T-helper 2 cell treated with Interferon-gamma antibody and Interleukin-4, amounts not matched to agents 5 μg/mL and 100 μg/mL, for 36 hours (primary cell): ENCODE measurements at regions not wholly inside any gene's neighbourhood (a gene's known extent, or its start where the extent isn't known, plus 50 kb on each side); places are given as distances from the start of the nearest gene placed in this dataset.

Experiments
- DNase-seq: peaks from one replicate; pipeline ENCODE4 v3.0.0; 2021; ENCODE audit warnings: low spot score
- H3K27ac Mint-ChIP-seq: one replicate; pipeline ENCODE4 v1.8.0; 2021; ENCODE audit warnings: mild to moderate bottlenecking, mixed read lengths
- H3K27me3 Mint-ChIP-seq: one replicate; pipeline ENCODE4 v1.8.0; 2021; ENCODE audit warnings: low read depth, mixed read lengths
- H3K36me3 Mint-ChIP-seq: one replicate; pipeline ENCODE4 v1.8.0; 2021; ENCODE audit warnings: low read depth, mixed read lengths
- H3K4me1 Mint-ChIP-seq: one replicate; pipeline ENCODE4 v1.8.0; 2021; ENCODE audit warnings: low read depth, mixed read lengths
- H3K4me3 Mint-ChIP-seq: one replicate; pipeline ENCODE4 v1.8.0; 2022; ENCODE audit warnings: mild to moderate bottlenecking, moderate library complexity, mixed read lengths
- H3K9me3 Mint-ChIP-seq: one replicate; pipeline ENCODE4 v1.8.0; 2021; ENCODE audit warnings: mixed read lengths

GRCh38 chr9:134496413-134497282 is 145.0 kb upstream of the COL5A1 start:
- no peak for DNase-seq
- H3K27ac Mint-ChIP-seq: no peak overlapping the region
- no peaks in the 10 kb centered on the region for H3K4me1 Mint-ChIP-seq
- no peaks in the 10 kb centered on the region for H3K36me3 Mint-ChIP-seq
- H3K27me3 Mint-ChIP-seq: peaks cover 5% of the 10 kb centered on the region
- H3K9me3 Mint-ChIP-seq: no peaks in the 10 kb centered on the region
- no peak overlapping the region for H3K4me3 Mint-ChIP-seq

- DNase-seq: no peak
- no peaks in the 10 kb centered on the region for H3K4me1 Mint-ChIP-seq
- peaks cover 10% of the 10 kb centered on the region for H3K27me3 Mint-ChIP-seq
- H3K27ac Mint-ChIP-seq: no peak overlapping the region
- no peaks in the 10 kb centered on the region for H3K9me3 Mint-ChIP-seq
- no peaks in the 10 kb centered on the region for H3K36me3 Mint-ChIP-seq
- no peak overlapping the region for H3K4me3 Mint-ChIP-seq
Measured at GRCh38 chr9:134497283-134497860, 144.2 kb upstream of the COL5A1 start.

DNA sequence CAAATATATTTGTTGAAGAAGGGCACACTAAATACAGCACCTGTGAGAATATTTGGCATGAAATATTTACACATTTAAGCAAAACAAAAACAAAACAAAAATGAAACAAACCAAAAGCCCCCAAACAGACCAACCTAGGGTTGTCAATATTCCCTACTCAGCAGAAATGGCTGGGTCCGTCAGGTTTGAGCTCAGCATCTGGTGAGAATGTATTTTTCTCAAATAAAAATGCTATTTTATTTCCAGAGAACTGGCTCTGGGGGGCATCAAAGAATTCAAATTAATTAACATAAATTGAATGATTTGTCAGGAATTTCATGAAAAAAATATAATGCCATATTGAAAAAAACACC is 142.8 kb upstream of the COL5A1 start:
- Mint-ChIP-seq H3K9me3 (no peaks in the 10 kb centered on the region), H3K4me1 (no peaks in the 10 kb centered on the region), H3K4me3 (no peak overlapping the region), H3K27ac (no peak overlapping the region), H3K27me3 (peaks cover 10% of the 10 kb centered on the region), H3K36me3 (no peaks in the 10 kb centered on the region)
- no peak for DNase-seq

- no peaks in the 10 kb centered on the region for H3K4me1 Mint-ChIP-seq
- H3K36me3 Mint-ChIP-seq: no peaks in the 10 kb centered on the region
- no peak for DNase-seq
- no peak overlapping the region for H3K27ac Mint-ChIP-seq
- peaks cover 10% of the 10 kb centered on the region for H3K27me3 Mint-ChIP-seq
- H3K4me3 Mint-ChIP-seq: no peak overlapping the region
- H3K9me3 Mint-ChIP-seq: no peaks in the 10 kb centered on the region
Measured at GRCh38 chr9:134500931-134501760, 140.5 kb upstream of the COL5A1 start.

DNA sequence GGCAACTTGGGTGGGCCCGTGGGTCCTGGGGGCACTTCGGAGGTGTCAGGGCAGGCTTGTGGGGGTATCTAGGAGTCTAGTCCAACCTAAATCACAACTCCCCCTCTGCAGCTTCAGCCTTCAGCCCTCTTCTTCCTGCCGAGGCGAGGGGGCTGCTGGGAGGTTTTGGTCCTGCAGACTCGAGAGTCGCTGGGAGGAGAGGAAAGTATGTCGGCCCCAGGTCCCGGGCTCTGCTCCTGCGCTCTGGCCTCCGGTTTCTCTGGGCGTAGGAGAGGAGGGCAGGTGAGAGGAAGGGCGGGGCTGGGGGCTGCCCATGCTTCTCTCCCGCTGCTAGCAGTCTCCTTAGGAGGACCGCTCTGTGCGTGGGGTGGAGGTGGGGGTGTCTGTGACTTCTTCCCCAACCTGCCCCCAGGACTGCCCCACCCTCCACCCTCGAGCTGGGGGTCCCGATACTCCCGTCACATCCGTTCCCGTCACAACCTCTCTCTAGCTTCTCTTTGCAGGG is 139.8 kb upstream of the COL5A1 start:
- no peak overlapping the region for H3K27ac Mint-ChIP-seq
- H3K27me3 Mint-ChIP-seq: peaks cover 10% of the 10 kb centered on the region
- H3K9me3 Mint-ChIP-seq: no peaks in the 10 kb centered on the region
- no peak overlapping the region for H3K4me3 Mint-ChIP-seq
- no peak for DNase-seq
- H3K36me3 Mint-ChIP-seq: no peaks in the 10 kb centered on the region
- H3K4me1 Mint-ChIP-seq: no peaks in the 10 kb centered on the region

GRCh38 chr9:134502266-134502791 is 139.3 kb upstream of the COL5A1 start:
- DNase-seq: no peak
- no peaks in the 10 kb centered on the region for H3K36me3 Mint-ChIP-seq
- no peak overlapping the region for H3K4me3 Mint-ChIP-seq
- no peaks in the 10 kb centered on the region for H3K9me3 Mint-ChIP-seq
- H3K4me1 Mint-ChIP-seq: no peaks in the 10 kb centered on the region
- H3K27ac Mint-ChIP-seq: no peak overlapping the region
- peaks cover 10% of the 10 kb centered on the region for H3K27me3 Mint-ChIP-seq

GRCh38 chr9:134502809-134503211 is 138.8 kb upstream of the COL5A1 start:
- no peak overlapping the region for H3K27ac Mint-ChIP-seq
- DNase-seq: no peak

DNA sequence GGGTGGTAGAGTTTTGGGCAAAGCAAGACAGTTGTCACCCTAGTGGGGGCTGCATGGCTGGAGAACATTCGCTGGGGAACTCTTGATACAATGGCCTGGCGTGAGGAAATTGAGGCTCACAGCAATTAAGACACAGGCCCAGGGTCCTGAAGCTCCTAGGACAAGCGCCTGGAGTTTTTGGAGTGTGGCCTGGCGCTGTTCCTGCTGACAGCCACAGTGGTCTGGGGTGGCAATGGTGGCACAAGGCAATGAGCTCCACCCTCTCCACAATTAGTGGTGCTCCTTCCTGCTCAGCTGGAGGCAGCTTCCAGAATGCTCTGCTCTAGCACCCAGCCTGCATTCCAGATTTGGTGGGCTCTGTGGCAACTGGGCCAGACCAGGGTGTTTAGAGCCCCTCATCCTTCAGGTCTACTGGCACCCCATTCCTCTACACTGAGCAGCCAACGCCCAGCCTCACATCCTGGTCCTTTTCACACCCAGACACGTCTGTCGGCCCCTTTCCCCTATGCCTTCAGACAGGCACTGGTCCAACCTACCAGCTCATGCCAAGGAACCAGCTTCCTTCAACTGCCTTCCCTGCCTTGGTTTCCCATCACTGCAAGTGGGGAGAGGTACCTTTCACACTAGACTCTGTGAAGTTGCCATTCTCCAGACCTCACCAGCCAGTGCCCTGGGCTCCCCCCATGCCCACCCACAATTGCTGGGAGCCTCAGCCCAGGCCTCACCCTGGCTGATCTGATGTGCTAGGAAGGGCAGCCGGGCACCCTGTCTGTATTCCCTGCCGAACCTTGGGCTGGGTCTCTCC is 138.1 kb upstream of the COL5A1 start:
- Mint-ChIP-seq H3K4me1 (no peaks in the 10 kb centered on the region), H3K27me3 (peaks cover 17% of the 10 kb centered on the region), H3K9me3 (no peaks in the 10 kb centered on the region), H3K27ac (no peak overlapping the region), H3K36me3 (no peaks in the 10 kb centered on the region), H3K4me3 (no peak overlapping the region)
- DNase-seq: no peak

More at GRCh38 chr9:134502809-134503211, 138.8 kb upstream of the COL5A1 start:
- no peak overlapping the region for H3K4me3 Mint-ChIP-seq
- no peaks in the 10 kb centered on the region for H3K36me3 Mint-ChIP-seq
- H3K4me1 Mint-ChIP-seq: no peaks in the 10 kb centered on the region
- no peaks in the 10 kb centered on the region for H3K9me3 Mint-ChIP-seq
- peaks cover 11% of the 10 kb centered on the region for H3K27me3 Mint-ChIP-seq

DNA sequence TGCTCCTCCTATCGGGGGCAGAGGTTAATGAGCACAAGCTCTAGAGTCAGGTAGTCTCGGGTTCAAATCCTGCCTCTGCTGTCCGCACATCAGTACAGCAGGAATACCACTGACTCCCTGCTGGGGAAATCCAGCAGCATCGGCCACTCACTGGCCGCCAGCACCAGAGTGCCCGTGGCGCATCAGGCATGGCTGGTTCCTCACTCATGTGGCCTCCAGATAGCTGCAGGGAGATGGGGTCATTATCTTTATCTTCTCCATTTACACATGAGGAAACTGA is 137.6 kb upstream of the COL5A1 start:
- no peaks in the 10 kb centered on the region for H3K4me1 Mint-ChIP-seq
- H3K36me3 Mint-ChIP-seq: no peaks in the 10 kb centered on the region
- H3K4me3 Mint-ChIP-seq: no peak overlapping the region
- no peaks in the 10 kb centered on the region for H3K9me3 Mint-ChIP-seq
- DNase-seq: no peak
- H3K27me3 Mint-ChIP-seq: peaks cover 19% of the 10 kb centered on the region
- no peak overlapping the region for H3K27ac Mint-ChIP-seq

- Mint-ChIP-seq H3K4me3 (no peak overlapping the region), H3K27ac (no peak overlapping the region), H3K4me1 (no peaks in the 10 kb centered on the region), H3K9me3 (no peaks in the 10 kb centered on the region), H3K27me3 (peaks cover 24% of the 10 kb centered on the region), H3K36me3 (no peaks in the 10 kb centered on the region)
- DNase-seq: no peak
Measured at GRCh38 chr9:134505032-134505431, 136.6 kb upstream of the COL5A1 start.

DNA sequence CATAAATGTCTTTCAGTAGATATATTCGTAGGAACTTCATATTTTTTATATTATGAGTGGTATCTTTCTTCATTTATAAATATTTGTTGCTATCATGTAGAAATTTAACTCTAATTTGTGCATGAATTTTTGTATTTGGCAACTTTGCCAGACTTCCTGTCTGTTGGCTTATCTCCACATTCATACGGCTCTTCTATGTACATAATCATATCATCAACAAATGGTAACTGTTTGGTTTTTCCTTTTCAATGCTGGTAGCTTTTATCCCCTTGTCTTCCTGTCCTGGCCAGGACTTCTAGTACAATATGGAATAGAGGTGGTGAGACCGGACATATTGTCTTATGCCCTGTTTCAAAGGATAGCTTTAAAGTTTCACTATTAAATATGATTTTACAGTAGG is 132.3 kb upstream of the COL5A1 start:
- Mint-ChIP-seq H3K4me1 (no peaks in the 10 kb centered on the region), H3K4me3 (no peak overlapping the region), H3K27me3 (peaks cover 14% of the 10 kb centered on the region), H3K9me3 (no peaks in the 10 kb centered on the region), H3K36me3 (no peaks in the 10 kb centered on the region), H3K27ac (no peak overlapping the region)
- DNase-seq: no peak

DNA sequence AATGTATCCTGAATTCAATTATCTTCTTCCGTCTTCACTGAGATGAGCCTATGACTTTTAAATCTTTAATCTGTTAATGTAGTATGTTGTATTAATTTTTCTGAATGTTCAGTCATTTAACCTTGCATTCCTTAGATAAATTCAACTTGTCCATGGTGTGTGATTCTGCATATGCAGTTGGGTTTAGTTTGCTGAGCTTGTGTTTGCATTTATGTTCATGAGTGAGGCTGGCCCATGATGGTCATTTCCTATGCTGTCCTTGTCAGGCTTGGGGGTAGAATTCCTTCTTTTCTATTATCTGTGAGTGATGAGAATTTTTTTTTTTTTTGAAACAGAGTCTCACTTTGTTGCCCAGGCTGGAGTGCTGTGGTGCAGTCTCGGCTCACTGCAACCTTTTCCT is 131.8 kb upstream of the COL5A1 start:
- H3K27ac Mint-ChIP-seq: no peak overlapping the region
- peaks cover 14% of the 10 kb centered on the region for H3K27me3 Mint-ChIP-seq
- H3K4me3 Mint-ChIP-seq: no peak overlapping the region
- H3K4me1 Mint-ChIP-seq: no peaks in the 10 kb centered on the region
- no peak for DNase-seq
- no peaks in the 10 kb centered on the region for H3K9me3 Mint-ChIP-seq
- no peaks in the 10 kb centered on the region for H3K36me3 Mint-ChIP-seq

GRCh38 chr9:134514503-134514902 is 127.1 kb upstream of the COL5A1 start:
- peaks cover 5% of the 10 kb centered on the region for H3K27me3 Mint-ChIP-seq
- no peaks in the 10 kb centered on the region for H3K9me3 Mint-ChIP-seq
- no peak overlapping the region for H3K27ac Mint-ChIP-seq
- no peaks in the 10 kb centered on the region for H3K36me3 Mint-ChIP-seq
- no peak overlapping the region for H3K4me3 Mint-ChIP-seq
- H3K4me1 Mint-ChIP-seq: no peaks in the 10 kb centered on the region
- DNase-seq: no peak
